WERI-Rb-1 (cell line): ENCODE measurements at regions not wholly inside any gene's neighbourhood (a gene's known extent, or its start where the extent isn't known, plus 50 kb on each side); places are given as distances from the start of the nearest gene placed in this dataset.

Source experiments
- DNase-seq: peaks from one replicate; pipeline ENCODE4 v3.0.0-alpha.2; 2020
- H3K27ac ChIP-seq: fragments of 250-450 bp; sonication (Bioruptor Pico); 2 replicates; pipeline ENCODE4 v1.5.1; 2020; ENCODE audit warnings: mild to moderate bottlenecking, moderate library complexity
- H3K27me3 ChIP-seq: fragments of 250-450 bp; sonication (Bioruptor Pico); 2 replicates; pipeline ENCODE4 v1.5.1; 2021; ENCODE audit warnings: mild to moderate bottlenecking, low read depth, moderate library complexity; ENCODE audit not compliant: insufficient read depth, severe bottlenecking
- H3K36me3 ChIP-seq: fragments of 250-450 bp; sonication (Bioruptor Pico); 2 replicates; pipeline ENCODE4 v1.5.1; 2020; ENCODE audit warnings: mild to moderate bottlenecking, moderate library complexity
- H3K4me3 ChIP-seq: 2 replicates; pipeline ENCODE4 v1.5.1; 2011; ENCODE audit warnings: low read depth, mild to moderate bottlenecking, control low read depth, low read length
- H3K9me3 ChIP-seq: fragments of 250-450 bp; sonication (Bioruptor Pico); 2 replicates; pipeline ENCODE4 v1.5.1; 2021; ENCODE audit warnings: mild to moderate bottlenecking, moderate library complexity; ENCODE audit not compliant: severe bottlenecking
- CTCF ChIP-seq: IDR thresholded peaks from 2 replicates; pipeline ENCODE4 v1.5.1; 2011; ENCODE audit warnings: low read depth, mild to moderate bottlenecking, control low read depth, inconsistent platforms, low read length

GRCh38 chr15:99511866-99512661 is 53.7 kb upstream of the MEF2A start:
- no peak for DNase-seq
- H3K27me3 ChIP-seq, result no peaks in the 10 kb centered on the region
- TF ChIP-seq CTCF, result no peak
- H3K4me3 ChIP-seq, result no peak overlapping the region
- H3K27ac ChIP-seq, result no peak overlapping the region
- H3K9me3 ChIP-seq, result no peaks in the 10 kb centered on the region
- H3K36me3 ChIP-seq, result no peaks in the 10 kb centered on the region

DNA sequence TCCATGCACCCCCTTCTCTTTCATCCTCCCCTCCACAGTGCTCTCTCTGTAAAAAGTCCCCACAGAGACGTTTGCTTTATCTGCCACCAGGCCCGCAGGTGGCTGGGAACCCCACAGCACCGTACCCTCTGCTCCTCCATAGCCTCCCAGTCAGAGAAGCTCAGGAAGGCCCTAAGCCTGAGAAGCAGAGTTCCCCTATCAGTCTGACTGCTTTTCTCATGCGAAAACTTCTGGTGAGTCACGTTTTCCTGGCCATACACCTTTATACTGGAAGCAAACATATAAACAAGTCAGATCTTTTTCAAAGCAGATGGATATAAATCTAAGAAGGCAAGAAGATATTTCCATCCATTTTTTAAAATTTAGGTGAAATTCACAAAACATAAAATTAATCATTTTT is 51.5 kb upstream of the MEF2A start:
- Histone ChIP-seq H3K27ac (no peak overlapping the region), H3K27me3 (no peaks in the 10 kb centered on the region), H3K9me3 (no peaks in the 10 kb centered on the region), H3K4me3 (no peak overlapping the region), H3K36me3 (no peaks in the 10 kb centered on the region)
- no peak for TF ChIP-seq CTCF
- no peak for DNase-seq
